ENCODE measurements at regions not wholly inside any gene's neighbourhood (a gene's known extent, or its start where the extent isn't known, plus 50 kb on each side); places are given as distances from the start of the nearest gene placed in this dataset.
"Not testable (repeated sequence)": the region's sequence is repeated elsewhere in the genome, so short reads cannot be mapped to it uniquely, and the experiment has no call there.

- no peak for DNase-seq
Measured at GRCh38 chr15:35281515-35281914, 196.4 kb upstream of the NANOGP8 start.

- DNase-seq, result no peak
Measured at GRCh38 chr15:35279811-35280210, 194.7 kb upstream of the NANOGP8 start.

- DNase-seq, result no peak
Measured at GRCh38 chr15:35271371-35272043, 186.4 kb upstream of the NANOGP8 start.

GRCh38 chr15:35260941-35261340 lies 175.8 kb upstream of the NANOGP8 start:
- DNase-seq, result no peak

- not testable (repeated sequence) for DNase-seq
Measured at GRCh38 chr15:35260274-35260673, 175.2 kb upstream of the NANOGP8 start.

GRCh38 chr15:35256551-35256950 lies 171.5 kb upstream of the NANOGP8 start:
- no peak for DNase-seq

- no peak for DNase-seq
Measured at GRCh38 chr15:35256141-35256540, 171.0 kb upstream of the NANOGP8 start.

- not testable (repeated sequence) for DNase-seq
Measured at GRCh38 chr15:35254908-35255307, 169.8 kb upstream of the NANOGP8 start.

GRCh38 chr15:35254062-35254461 lies 169.0 kb upstream of the NANOGP8 start:
- DNase-seq, result no peak

- no peak for DNase-seq
Measured at GRCh38 chr15:35252351-35252865, 167.3 kb upstream of the NANOGP8 start.

GRCh38 chr15:35247150-35247549 lies 162.1 kb upstream of the NANOGP8 start:
- no peak for DNase-seq

GRCh38 chr15:35246451-35246850 lies 161.4 kb upstream of the NANOGP8 start:
- DNase-seq, result no peak

- not testable (repeated sequence) for DNase-seq
Measured at GRCh38 chr15:35245681-35246080, 160.6 kb upstream of the NANOGP8 start.

GRCh38 chr15:35244227-35244626 lies 159.1 kb upstream of the NANOGP8 start:
- no peak for DNase-seq

- no peak for DNase-seq
Measured at GRCh38 chr15:35243758-35244157, 158.7 kb upstream of the NANOGP8 start.

- DNase-seq, result not testable (repeated sequence)
Measured at GRCh38 chr15:35239693-35240092, 154.6 kb upstream of the NANOGP8 start.

- not testable (repeated sequence) for DNase-seq
Measured at GRCh38 chr15:35238448-35238847, 153.4 kb upstream of the NANOGP8 start.

GRCh38 chr15:35229085-35229484 lies 144.0 kb upstream of the NANOGP8 start:
- DNase-seq, result no peak

- no peak for DNase-seq
Measured at GRCh38 chr15:35218215-35218614, 133.1 kb upstream of the NANOGP8 start.

GRCh38 chr15:35215093-35215492 lies 130.0 kb upstream of the NANOGP8 start:
- DNase-seq, result no peak

- no peak for DNase-seq
Measured at GRCh38 chr15:35211240-35211902, 126.3 kb upstream of the NANOGP8 start.

GRCh38 chr15:35210370-35210769 lies 125.3 kb upstream of the NANOGP8 start:
- DNase-seq, result no peak

GRCh38 chr15:35209838-35210237 lies 124.7 kb upstream of the NANOGP8 start:
- no peak for DNase-seq

GRCh38 chr15:35208353-35208752 lies 123.3 kb upstream of the NANOGP8 start:
- DNase-seq, result no peak
